ENCODE measurements at regions not wholly inside any gene's neighbourhood (a gene's known extent, or its start where the extent isn't known, plus 50 kb on each side); places are given as distances from the start of the nearest gene placed in this dataset.

GRCh38 chr12:23185346-23185745, 560.4 kb downstream of the ETNK1 start (continued):
- TF ChIP-seq, protein P1, sequence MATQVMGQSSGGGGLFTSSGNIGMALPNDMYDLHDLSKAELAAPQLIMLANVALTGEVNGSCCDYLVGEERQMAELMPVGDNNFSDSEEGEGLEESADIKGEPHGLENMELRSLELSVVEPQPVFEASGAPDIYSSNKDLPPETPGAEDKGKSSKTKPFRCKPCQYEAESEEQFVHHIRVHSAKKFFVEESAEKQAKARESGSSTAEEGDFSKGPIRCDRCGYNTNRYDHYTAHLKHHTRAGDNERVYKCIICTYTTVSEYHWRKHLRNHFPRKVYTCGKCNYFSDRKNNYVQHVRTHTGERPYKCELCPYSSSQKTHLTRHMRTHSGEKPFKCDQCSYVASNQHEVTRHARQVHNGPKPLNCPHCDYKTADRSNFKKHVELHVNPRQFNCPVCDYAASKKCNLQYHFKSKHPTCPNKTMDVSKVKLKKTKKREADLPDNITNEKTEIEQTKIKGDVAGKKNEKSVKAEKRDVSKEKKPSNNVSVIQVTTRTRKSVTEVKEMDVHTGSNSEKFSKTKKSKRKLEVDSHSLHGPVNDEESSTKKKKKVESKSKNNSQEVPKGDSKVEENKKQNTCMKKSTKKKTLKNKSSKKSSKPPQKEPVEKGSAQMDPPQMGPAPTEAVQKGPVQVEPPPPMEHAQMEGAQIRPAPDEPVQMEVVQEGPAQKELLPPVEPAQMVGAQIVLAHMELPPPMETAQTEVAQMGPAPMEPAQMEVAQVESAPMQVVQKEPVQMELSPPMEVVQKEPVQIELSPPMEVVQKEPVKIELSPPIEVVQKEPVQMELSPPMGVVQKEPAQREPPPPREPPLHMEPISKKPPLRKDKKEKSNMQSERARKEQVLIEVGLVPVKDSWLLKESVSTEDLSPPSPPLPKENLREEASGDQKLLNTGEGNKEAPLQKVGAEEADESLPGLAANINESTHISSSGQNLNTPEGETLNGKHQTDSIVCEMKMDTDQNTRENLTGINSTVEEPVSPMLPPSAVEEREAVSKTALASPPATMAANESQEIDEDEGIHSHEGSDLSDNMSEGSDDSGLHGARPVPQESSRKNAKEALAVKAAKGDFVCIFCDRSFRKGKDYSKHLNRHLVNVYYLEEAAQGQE (IDR thresholded peaks at IDR 0.05; ENCODE audit: unreplicated experiment) = no peak
- no peak for TF ChIP-seq EZH2 (IDR thresholded peaks at IDR 0.05; ENCODE audit: low read depth, unreplicated experiment)

DNA sequence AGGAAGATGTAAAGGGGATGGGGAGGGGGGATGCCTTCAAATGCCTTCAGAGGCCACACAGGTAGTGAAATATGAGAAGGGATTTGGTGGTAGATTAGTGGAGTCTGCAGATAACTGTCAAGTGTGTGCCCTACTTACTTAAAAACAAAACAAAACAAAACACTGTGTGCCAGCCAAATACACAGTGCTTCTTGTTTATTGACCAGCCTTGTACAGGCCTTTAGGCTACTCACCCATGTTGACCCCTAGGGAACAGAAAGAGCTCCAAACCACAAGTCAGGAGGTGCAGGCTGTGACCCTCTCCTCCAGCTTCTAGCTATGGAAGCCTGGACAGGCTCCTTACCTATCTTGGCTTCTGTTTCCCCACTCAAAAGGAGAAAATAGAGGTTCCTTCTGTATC, 562.0 kb downstream of the ETNK1 start:
- no peak overlapping the region for H3K4me3 Mint-ChIP-seq
- Histone ChIP-seq H3K79me2 (replicated peaks; ENCODE audit: insufficient read depth) (no peaks in the 10 kb centered on the region), H3K4me1 (ENCODE audit: insufficient read depth) (no peaks in the 10 kb centered on the region), H2AFZ (no peak overlapping the region), H3K27me3 (ENCODE audit: insufficient read depth) (no peaks in the 10 kb centered on the region), H4K20me1 (replicated peaks; ENCODE audit: insufficient read depth) (no peaks in the 10 kb centered on the region), H3K36me3 (ENCODE audit: insufficient read depth) (no peaks in the 10 kb centered on the region), H3K9me2 (ENCODE audit: insufficient read depth) (peaks cover 12% of the 10 kb centered on the region), H3K27ac (ENCODE audit: low read depth) (no peak overlapping the region), H3K4me2 (no peak overlapping the region), H3F3A (replicated peaks; ENCODE audit: low read depth) (no peaks in the 10 kb centered on the region), H3K4me3 (no peak overlapping the region)
- no peak overlapping the region for H3K27ac Mint-ChIP-seq
- H3K4me1 Mint-ChIP-seq = no peaks in the 10 kb centered on the region
- H3K9me3 Mint-ChIP-seq = no peaks in the 10 kb centered on the region
- no peaks in the 10 kb centered on the region for H3K36me3 Mint-ChIP-seq (ENCODE audit: low read depth)
- H3K27me3 Mint-ChIP-seq (ENCODE audit: insufficient read depth, low read depth, poor library complexity) = no peaks in the 10 kb centered on the region
- ATAC-seq (no peak), DNase-seq (ENCODE audit: low spot score) (no peak)
- TF ChIP-seq, protein P2, sequence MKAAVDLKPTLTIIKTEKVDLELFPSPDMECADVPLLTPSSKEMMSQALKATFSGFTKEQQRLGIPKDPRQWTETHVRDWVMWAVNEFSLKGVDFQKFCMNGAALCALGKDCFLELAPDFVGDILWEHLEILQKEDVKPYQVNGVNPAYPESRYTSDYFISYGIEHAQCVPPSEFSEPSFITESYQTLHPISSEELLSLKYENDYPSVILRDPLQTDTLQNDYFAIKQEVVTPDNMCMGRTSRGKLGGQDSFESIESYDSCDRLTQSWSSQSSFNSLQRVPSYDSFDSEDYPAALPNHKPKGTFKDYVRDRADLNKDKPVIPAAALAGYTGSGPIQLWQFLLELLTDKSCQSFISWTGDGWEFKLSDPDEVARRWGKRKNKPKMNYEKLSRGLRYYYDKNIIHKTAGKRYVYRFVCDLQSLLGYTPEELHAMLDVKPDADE (IDR thresholded peaks at IDR 0.05) = no peak
- no peak for TF ChIP-seq ZNF114 (CRISPR knock-in tag; IDR thresholded peaks at IDR 0.05)
- TF ChIP-seq NANOG (IDR thresholded peaks at IDR 0.05; ENCODE audit: borderline replicate concordance) = no peak
- no peak for TF ChIP-seq STAT1 (IDR thresholded peaks at IDR 0.05; ENCODE audit: unreplicated experiment)
- TF ChIP-seq EZH2 (IDR thresholded peaks at IDR 0.05; ENCODE audit: low read depth, unreplicated experiment) = no peak
- no peak for TF ChIP-seq JUNB (IDR thresholded peaks at IDR 0.05; ENCODE audit: unreplicated experiment)
- no peak for TF ChIP-seq POLR2AphosphoS5 (IDR thresholded peaks at IDR 0.05; ENCODE audit: low read depth)
- TF ChIP-seq, protein P3, sequence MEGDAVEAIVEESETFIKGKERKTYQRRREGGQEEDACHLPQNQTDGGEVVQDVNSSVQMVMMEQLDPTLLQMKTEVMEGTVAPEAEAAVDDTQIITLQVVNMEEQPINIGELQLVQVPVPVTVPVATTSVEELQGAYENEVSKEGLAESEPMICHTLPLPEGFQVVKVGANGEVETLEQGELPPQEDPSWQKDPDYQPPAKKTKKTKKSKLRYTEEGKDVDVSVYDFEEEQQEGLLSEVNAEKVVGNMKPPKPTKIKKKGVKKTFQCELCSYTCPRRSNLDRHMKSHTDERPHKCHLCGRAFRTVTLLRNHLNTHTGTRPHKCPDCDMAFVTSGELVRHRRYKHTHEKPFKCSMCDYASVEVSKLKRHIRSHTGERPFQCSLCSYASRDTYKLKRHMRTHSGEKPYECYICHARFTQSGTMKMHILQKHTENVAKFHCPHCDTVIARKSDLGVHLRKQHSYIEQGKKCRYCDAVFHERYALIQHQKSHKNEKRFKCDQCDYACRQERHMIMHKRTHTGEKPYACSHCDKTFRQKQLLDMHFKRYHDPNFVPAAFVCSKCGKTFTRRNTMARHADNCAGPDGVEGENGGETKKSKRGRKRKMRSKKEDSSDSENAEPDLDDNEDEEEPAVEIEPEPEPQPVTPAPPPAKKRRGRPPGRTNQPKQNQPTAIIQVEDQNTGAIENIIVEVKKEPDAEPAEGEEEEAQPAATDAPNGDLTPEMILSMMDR (conservative IDR thresholded peaks at IDR 0.05; ENCODE audit: low read depth in 2 of 2) = no peak
- no peak for TF ChIP-seq ZNF331 (CRISPR knock-in tag; IDR thresholded peaks at IDR 0.05; ENCODE audit: low read depth)
- TF ChIP-seq, protein P1 (IDR thresholded peaks at IDR 0.05; ENCODE audit: unreplicated experiment) = no peak

Measured in GM23338 (cell line).